Right lobe of liver (tissue), 4 donors: ENCODE measurements at regions not wholly inside any gene's neighbourhood (a gene's known extent, or its start where the extent isn't known, plus 50 kb on each side); places are given as distances from the start of the nearest gene placed in this dataset.

Experiments
- CTCF ChIP-seq, 4 donors: fragments of 200-600 bp in 3 of 4; fragments of 450-650 bp in 1 of 4; IDR thresholded peaks; one replicate each; pipeline versions ENCODE4 v1.5.1 to v1.8.0; 2016 to 2022; ENCODE audit warnings: antibody characterized with exemption in 4 of 4, mild to moderate bottlenecking in 2 of 4
- POLR2A ChIP-seq: fragments of 450-650 bp; IDR thresholded peaks from one replicate; pipeline ENCODE4 v1.6.1; 2017; ENCODE audit warnings: antibody characterized with exemption, mild to moderate bottlenecking
- donor health status: DM: no; HTN: no; CAD: no.
- donor health status: DM: no; HTN: no; CAD: no.
- donor health status: DM: no; HTN: yes; CAD: no.

- TF ChIP-seq CTCF (IDR thresholded peaks at IDR 0.05) (no peak), POLR2A (no peak)
These were observed 55.0 kb upstream of the ZC3H12C start for GRCh38 chr11:110038201-110038600.
